GM21723 (cell line): ENCODE measurements at regions not wholly inside any gene's neighbourhood (a gene's known extent, or its start where the extent isn't known, plus 50 kb on each side); places are given as distances from the start of the nearest gene placed in this dataset.

Experiments
- ATAC-seq: cut with Tn5 transposase; IDR thresholded peaks from one replicate; pipeline ENCODE4 v1.9.1; 2021; ENCODE audit warnings: mild to moderate bottlenecking, moderate library complexity; ENCODE audit not compliant: unreplicated experiment

DNA sequence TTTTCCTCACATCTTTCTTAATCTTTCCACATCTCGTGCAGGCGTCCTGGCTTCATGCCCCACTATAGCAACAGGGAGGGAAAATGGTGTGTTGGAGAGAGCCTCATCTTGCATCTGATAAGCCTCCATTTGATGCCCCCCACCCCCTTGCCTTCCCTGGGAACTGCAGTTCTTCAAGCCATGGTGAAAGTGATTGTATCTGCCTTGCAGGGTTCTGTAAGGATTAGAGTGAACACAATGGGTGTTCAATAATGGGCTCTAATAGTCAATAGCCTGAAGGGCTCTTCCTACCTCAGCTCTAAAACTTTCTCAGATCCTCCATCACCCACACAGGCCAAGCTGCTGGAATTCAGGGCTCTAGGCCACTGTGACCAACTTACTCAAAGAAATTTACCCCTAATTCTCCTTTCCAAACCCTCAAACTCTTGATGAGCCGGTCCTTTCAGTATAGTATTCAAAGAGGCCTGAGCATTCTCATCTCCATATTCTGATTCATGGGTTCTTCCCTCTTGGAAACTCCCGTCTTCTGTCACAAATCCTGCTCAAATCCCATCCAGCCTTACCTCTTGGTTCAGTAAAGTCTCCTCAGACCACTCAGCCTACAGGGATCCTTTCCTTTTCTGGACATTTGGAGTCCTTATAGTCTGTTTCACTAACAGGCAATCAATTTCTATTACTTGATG is 128.3 kb upstream of the TRIM2 start:
- ATAC-seq, result no peak

- no peak for ATAC-seq
Measured at GRCh38 chr4:153076861-153077260, 127.4 kb upstream of the TRIM2 start.

DNA sequence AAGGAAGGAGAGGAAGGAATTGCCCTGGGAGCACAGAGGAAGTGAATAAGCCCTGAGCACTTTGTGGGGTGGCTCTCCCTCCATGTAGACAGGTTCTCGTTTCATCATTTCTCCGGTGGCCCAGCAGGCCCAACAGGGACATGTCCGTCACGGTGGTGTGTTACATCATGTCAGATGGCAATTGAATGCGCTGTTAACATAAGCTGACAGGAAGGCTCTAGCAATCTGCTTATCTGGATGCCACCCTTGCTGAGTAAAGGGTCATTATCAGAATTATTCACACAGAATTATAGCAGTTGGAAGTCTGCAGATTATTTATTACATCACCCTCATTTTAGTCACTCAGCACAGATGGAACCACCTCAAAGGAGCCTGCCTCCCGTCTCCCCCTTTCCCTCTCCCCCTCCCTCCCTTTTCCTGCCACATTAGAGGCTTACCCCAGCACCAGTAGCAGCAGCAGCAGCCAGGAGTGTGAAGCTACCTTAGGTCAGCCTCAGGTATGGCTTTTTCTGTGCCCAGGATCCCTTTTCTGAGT is 124.3 kb upstream of the TRIM2 start:
- ATAC-seq, result no peak

DNA sequence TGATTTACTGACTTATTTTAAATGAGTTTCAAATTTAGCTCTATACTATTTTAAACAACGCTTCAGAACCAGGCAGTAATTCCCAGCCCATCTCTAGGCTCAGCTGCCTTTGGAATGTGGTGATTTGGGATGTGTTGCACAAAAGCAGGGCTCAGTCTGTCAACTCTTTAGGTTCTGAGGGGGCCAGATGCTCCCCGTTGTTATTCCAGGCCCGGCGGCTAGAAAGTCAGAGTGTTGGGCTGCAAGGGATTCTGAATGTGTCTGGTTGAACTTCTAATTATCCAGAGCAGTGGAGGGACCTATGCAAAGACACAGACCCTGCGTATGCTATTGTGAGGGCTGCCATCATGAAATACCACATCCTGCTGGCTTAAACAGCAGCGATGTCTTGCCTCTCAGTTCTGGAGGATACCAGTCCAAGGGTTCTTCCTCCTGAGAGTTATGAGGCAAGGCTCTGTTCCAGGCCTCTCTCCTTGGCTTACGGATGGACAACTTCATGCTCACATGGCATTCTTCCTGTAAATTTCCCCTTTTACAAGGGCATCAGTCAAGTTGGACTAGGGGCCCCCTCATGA is 123.2 kb upstream of the TRIM2 start:
- ATAC-seq, result no peak

DNA sequence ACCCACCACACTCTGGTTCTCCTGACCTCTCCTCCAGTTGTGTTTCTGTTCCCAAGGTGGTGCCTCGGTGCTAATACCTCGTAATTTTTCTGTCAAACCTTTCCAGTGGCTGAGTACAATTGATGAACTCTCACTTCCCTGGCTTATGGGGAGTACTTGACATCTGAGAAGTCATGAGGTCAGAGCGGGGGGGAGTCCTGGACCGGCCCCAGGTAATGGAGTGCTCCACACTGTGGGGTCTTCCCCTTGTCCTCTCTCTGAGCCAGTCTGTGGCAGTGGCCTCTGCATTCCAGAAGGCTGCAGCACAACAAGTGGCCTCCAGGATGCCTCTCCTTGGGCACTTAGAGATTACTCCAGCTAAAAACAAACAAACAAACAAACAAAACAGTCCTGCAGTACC is 122.5 kb upstream of the TRIM2 start:
- no peak for ATAC-seq

- no peak for ATAC-seq
Measured at GRCh38 chr4:153082322-153083301, 121.6 kb upstream of the TRIM2 start.

DNA sequence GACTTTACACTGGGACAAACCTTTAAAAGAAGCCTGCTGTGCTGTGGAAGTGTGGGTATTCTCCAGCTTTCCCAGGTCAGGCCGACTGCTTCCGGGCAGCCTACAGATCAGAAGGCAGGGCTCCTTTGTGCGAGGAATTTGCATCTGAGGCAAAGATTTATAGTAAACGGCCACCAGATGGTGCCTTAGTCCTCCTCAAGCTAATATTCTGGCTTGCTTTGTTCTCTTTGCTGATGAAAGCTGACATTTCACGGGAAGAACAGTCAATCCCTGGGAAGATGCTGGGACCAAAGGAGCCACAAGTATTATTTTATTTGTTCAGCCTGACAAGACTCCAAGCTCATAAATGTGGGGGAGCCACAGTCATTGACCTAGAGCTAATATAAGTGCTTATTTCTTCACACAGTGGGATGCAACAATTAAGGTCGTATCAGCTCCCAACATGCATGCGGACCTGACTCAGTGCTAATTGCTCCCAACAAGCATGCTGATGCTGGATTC is 120.7 kb upstream of the TRIM2 start:
- ATAC-seq, result peak; percentile 80

- ATAC-seq, result no peak
Measured at GRCh38 chr4:153084224-153084979, 119.8 kb upstream of the TRIM2 start.

- peak; percentile 63 for ATAC-seq
Measured at GRCh38 chr4:153084980-153085630, 119.1 kb upstream of the TRIM2 start.

GRCh38 chr4:153087671-153088194 is 116.5 kb upstream of the TRIM2 start:
- no peak for ATAC-seq

GRCh38 chr4:153089742-153090141 is 114.5 kb upstream of the TRIM2 start:
- ATAC-seq, result no peak

GRCh38 chr4:153090181-153090580 is 114.1 kb upstream of the TRIM2 start:
- ATAC-seq, result no peak

DNA sequence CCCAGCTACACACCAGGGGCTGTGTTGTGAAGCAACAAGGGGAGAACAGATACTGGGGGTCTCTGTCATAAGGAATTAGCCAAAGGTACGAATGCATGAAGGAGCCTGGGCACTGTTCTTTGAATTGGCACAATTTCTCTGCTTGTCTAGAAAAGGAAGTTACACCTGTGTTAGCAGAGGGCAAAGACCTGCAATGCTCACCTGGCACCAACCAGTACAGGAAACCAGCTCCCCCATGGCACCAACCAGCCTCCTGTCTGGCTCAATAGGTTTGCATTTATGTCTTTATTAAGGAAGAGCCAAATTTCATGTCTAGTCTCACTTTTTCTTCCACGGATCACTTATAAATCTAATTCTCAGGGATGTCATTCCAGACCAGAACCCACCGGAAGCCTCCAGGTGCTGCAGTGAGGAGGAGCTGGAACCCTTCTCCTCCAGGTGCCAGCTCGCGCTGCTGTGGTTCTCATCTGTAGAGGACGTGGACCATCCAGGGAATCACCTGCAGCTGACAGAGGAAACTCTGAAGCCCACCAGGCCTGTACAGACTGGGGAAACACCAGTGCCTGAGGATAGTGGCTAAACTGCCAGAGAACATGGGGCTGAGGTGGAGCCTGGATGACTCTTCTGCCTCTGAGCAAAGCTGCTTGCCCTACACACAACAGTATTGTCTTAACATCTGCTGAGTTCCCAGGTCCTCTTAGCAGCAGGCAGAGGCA is 113.4 kb upstream of the TRIM2 start:
- ATAC-seq, result no peak

DNA sequence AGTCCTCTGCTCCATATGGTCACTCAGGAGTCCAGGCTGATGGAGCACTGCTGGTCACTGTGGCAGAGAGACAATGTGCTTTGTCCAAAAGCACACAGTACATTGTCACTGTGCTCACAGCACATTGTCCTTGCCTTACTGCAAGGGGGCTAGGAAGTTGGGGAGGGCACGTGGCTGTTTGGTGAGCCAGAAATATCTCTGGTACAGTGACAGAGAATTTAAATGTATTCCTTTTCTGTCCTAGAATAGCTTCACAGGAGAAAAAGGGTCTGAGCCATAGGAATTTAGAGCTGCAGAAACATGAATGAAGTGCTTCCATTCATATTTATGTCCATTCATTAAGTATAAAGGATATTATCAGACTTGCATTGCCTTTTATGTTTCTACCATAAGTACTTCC is 110.8 kb upstream of the TRIM2 start:
- ATAC-seq, result no peak

- no peak for ATAC-seq
Measured at GRCh38 chr4:153093802-153094201, 110.4 kb upstream of the TRIM2 start.

- ATAC-seq, result no peak
Measured at GRCh38 chr4:153094435-153094834, 109.8 kb upstream of the TRIM2 start.

GRCh38 chr4:153095448-153096204 is 108.6 kb upstream of the TRIM2 start:
- no peak for ATAC-seq

- ATAC-seq, result no peak
Measured at GRCh38 chr4:153096344-153096743, 107.9 kb upstream of the TRIM2 start.
